ENCODE measurements at regions not wholly inside any gene's neighbourhood (a gene's known extent, or its start where the extent isn't known, plus 50 kb on each side); places are given as distances from the start of the nearest gene placed in this dataset.
A peak's percentile ranks its signal among the peaks of the same experiment; 100 is the strongest.
"Not testable (repeated sequence)": the region's sequence is repeated elsewhere in the genome, so short reads cannot be mapped to it uniquely, and the experiment has no call there.

DNA sequence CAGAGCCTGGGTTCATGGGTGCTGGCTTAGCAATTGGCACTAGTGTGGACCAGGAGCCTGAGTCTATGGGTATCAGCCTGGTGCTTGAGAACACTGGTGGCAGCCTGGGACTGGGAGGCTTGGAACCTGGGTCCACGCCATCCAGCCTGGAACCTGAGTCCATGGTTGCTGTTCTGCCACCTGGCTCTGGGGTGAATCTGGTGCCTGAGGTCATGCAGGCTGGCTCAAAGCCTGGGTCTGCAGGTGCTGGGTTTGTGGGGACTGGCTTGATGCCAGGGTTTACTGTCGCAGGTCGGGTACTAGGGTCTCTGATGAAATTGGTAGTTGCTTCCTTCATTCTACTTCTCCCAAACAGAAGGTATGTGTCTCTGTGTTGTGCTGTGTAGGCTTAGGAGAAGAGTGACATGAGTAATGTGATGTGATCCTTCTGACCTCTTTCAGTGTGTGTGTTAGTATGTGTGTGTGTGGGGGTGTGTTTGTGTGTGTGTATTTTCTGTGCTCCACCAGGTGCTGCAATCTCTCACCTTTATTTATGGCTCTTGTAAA, 517.0 kb upstream of the EPHA5 start:
- DNase-seq (ENCODE audit: low read depth in 2 of 2) = no peak

DNA sequence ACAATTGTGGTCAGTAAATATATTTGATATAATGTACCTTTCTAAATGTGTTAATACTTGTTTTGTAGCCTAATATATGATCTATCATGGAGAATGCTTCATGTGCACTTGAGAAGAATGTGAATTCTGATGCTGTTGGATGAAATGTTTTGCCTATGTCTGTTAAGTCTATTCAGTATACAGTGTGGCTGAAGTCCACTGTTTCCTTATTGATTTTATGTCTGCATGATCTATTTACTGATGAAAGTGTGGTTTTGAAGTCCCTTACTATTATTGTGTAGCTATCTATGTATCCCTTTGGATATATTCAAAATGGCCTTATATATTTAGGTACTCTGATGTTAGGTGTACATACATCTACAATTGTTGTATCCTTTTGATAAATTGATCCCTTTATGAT, 515.8 kb upstream of the EPHA5 start:
- no peak for DNase-seq (ENCODE audit: low read depth in 2 of 2)

DNA sequence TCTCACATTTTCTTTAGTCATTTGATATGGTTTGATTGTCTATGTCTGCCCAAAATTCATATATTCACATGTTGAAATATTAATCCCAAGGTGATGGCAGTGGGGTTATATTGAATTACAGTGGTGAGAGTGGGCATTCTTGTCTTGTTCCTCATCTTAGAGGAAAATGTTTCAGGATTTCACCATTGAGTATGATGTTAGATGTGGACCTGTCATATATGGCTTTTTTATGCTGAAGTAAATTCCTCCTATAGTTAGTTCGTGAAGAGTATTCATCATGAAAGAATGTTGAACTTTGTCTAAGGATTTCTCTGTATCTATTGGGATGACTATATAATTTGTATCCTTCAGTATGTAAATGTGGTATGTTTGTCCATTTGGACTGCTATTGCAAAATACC, 512.3 kb upstream of the EPHA5 start:
- peak in 1 of 2 experiments; percentile 4 for DNase-seq (ENCODE audit: low read depth in 2 of 2)

- DNase-seq (ENCODE audit: low read depth in 2 of 2) = no peak
These were observed 508.6 kb upstream of the EPHA5 start for GRCh38 chr4:66178906-66179305.

DNA sequence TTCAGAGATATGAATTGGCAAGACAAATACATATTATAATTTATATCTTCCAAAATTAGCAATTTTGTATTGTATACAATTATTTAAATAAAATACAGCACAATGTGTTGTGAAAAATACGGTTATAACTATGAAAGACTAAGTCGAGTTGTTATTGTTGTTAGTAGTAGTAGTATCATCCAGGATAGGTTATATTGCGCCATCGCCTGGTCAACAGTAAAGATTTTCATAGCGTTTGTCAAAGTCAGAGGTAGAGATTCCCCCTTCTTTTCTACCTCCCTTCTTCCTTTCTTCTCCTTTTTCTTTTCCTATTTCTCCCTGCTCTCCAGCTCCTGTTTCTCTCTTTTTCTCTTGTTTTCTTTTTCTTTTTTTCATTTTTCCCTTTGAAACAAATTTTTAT, 499.1 kb upstream of the EPHA5 start:
- no peak for DNase-seq (ENCODE audit: low read depth in 2 of 2)

- no peak for DNase-seq (ENCODE audit: low read depth in 2 of 2)
These were observed 494.6 kb upstream of the EPHA5 start for GRCh38 chr4:66164869-66165268.

DNA sequence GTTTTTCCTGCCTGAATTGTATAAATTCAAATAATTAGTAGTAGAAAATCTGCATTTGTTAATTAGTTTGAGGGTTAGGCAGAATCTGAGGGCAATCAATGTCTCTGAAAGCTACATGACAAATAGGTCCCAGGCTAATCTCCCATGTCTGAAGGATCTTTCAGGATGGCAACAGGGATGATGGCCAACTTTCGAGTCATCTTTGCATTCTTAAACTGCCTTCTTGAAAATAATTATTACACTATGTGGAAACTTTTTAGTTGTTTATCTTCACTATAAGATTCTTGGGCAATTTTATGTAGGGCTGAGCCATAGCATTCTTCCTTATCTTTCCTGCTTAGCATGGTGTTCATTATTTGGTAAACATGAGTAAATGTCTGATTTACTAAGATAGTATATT, 490.3 kb upstream of the EPHA5 start:
- DNase-seq (ENCODE audit: low read depth in 2 of 2) = no peak

DNA sequence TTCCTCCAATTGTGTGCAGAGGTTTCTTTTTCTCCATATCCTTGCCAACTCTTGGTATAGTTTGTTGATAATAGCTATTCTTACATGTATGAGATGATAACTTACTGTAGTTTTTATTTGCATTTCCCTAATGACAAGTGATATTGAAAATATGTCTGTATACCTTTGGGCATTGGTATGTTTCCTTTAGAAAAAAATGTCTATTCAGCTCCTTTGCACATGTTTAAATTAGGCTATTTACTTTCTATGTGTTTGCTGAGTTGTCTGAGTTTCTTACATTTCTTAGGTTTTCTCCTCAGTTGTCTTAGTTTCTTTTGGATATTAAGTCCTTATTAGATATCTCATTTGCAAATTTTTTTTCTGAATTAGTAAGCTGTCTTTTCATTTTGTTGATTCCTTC, 487.3 kb upstream of the EPHA5 start:
- DNase-seq (ENCODE audit: low read depth in 2 of 2) = no peak

- DNase-seq (ENCODE audit: low read depth in 2 of 2) = no peak
These were observed 459.8 kb upstream of the EPHA5 start for GRCh38 chr4:66130042-66130441.

DNA sequence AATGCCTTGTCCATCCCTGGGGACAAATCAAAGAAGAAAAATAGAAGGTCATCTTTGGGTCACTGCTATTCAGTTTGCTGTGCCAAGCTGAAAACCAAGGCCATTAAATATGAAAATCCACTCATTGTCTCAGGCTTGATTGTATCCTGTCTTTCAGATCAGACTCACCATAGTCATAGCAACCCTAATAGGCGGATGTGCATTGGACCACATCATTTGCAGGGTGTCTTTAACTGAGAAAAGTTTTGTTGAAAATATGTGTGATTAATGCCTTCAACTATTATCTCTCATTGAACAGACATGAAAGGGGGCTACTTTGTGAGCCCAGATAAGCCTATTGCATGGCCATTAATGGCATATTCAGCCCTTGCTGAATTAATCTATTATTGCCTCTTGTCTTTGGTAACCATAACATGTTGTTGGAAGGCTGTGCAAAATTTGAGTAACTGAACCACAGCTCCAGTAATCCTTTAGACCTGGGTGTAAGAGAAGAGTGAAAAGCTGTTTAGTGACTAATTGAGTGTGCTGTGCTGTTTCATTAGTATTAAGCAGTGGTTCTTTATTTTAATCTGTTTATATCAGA, 453.6 kb upstream of the EPHA5 start:
- no peak for DNase-seq (ENCODE audit: low read depth in 2 of 2)

DNA sequence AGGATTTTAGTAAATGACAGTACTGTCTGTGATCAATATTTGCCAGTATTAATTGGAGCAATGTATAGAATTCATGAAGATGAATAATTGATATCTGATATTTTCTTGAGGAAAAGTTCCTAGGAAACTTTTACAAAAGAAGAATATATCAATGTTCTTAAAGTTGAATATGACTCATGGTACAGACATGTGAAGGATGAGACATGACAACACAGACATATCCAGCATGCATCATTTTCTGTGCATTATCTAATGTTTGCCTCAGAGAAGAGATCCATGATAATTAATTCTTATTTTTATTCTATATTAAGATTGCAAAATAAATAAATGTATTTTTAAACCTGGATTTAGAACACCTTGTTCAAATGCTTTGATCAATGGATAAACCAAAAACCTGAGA, 452.9 kb upstream of the EPHA5 start:
- DNase-seq (ENCODE audit: low read depth in 2 of 2) = no peak

DNA sequence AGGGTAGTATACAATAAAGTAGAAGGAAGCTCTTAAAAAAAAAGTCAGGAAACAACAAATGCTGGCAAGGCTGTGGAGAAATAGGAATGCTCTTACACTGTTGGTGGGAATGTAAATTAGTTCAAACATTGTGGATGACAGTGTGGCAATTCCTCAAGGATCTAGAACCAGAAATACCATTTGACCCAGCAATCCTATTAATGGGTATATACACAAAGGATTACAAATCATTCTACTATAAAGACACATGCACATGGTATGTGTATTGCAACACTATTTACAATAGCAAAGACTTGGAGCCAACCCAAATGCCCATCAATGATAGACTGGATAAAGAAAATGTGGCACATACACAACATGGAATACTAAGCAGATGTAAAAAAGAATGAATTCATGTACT, 444.9 kb upstream of the EPHA5 start:
- DNase-seq (ENCODE audit: low read depth in 2 of 2) = not testable (repeated sequence)

DNA sequence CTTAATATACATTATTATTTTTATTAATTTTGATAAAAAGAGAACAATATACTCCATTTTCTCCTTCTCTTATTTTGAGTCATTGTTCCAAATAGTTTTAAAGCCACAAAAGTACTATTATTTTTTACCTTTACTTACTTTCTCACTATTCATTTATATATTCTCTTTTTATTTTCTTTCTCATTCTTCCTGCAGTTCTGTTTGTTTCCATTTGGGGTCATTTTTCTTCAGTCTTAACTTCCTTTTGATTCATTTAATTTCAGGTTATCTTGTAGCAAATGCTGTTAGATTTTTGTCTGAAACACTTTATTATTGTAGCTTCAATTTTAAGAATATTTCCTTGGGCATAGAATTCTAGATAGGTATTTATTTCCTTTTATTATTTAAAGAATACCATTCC, 438.6 kb upstream of the EPHA5 start:
- no peak for DNase-seq (ENCODE audit: low read depth in 2 of 2)

DNA sequence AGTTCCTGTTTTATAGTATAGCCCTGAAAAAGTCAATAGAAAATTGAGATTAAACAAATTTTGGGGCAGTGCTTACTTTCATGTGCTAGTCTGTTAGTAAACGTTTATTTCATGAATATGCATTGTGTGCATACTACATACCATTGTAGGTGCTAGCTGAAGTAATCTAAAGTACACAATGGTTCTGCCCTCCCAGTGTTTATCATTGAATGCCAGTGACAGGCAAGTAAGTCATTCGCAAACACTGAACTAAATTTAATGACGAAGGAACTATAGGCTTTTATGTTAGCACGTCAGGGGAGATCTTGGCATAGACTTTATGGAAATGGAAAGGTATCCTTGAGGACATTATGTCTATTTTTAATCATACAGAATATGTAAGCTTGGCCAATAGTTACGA, 426.9 kb upstream of the EPHA5 start:
- DNase-seq (ENCODE audit: low read depth in 2 of 2) = no peak

DNA sequence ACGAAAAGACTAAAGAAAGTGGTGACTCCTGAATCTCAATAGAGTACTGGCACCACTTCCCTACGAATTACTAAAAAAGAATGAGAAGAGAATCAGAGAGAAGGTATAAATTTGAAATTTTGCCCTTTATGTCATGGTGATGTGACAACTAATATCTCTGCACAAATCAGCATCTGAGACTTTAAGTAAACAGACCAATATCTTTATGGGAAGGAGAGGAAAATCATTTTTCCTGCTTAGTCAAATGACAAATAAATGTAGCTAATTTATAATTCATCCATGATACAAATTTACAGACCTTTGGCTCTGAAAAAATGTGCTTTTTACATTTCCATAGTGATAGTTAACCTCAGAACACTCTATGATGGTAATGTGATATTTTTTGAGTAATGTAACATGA, 424.8 kb upstream of the EPHA5 start:
- no peak for DNase-seq (ENCODE audit: low read depth in 2 of 2)

- no peak for DNase-seq (ENCODE audit: low read depth in 2 of 2)
These were observed 423.8 kb upstream of the EPHA5 start for GRCh38 chr4:66094070-66094469.

DNA sequence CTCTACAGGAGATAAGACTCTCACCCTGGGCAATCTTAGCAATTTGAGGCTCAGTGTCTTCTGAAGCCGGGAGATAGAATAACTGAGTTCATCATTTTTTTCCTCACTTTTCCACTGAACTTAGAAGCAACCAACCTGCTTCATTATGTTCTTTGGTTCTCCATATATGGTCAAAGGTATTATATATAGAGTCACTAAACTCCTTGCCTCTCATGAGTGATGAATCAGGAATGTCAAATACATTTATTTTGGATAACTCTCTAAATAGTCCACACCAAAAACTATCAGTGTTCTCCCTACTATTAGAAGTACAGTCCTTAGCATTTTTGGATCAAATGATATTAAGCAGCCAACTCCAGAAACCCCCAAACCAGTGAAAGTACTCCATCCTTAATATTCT, 421.5 kb upstream of the EPHA5 start:
- DNase-seq (ENCODE audit: low read depth in 2 of 2) = no peak

DNA sequence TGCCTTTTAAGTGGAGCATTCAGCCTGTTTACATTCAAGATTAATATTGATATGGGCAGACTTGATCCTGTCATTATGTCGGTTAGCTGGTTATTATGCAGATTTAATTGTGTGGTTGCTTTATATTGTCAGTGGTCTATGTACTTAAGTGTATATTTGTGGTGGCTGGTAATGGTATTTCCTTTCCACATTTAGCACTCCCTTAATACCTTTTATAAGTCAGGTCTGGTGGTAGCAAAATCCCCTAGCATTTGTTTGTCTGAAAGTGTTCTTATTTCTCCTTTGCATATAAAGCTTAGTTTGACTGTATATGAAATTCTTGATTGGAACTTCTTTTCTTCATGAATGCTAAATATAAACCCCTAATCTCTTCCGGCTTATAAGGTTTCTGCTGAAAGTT, 403.7 kb upstream of the EPHA5 start:
- no peak for DNase-seq (ENCODE audit: low read depth in 2 of 2)

DNA sequence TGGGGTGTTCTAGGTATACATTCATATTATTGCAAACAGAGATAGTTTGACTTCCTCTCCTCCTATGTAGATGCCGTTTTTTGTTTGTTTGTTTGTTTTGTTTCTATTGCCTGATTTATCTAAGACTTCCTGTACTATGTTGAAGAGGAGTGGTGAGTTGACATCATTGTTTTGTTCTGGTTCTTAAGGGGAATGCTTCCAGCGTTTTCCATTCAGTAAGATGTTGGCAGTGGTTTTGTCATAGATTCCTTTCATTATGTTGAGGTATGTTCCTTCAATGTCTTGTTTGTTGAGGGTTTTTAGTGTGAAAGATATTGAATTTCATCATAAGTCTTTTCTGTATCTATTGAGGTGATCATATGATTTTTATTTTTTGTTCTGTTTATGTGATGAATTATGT, 401.6 kb upstream of the EPHA5 start:
- DNase-seq (ENCODE audit: low read depth in 2 of 2) = no peak

GRCh38 chr4:66062921-66063320, 392.6 kb upstream of the EPHA5 start:
- no peak for DNase-seq (ENCODE audit: low read depth in 2 of 2)

GRCh38 chr4:66062044-66062443, 391.8 kb upstream of the EPHA5 start:
- DNase-seq (ENCODE audit: low read depth in 2 of 2) = no peak

GRCh38 chr4:66059556-66059955, 389.3 kb upstream of the EPHA5 start:
- DNase-seq (ENCODE audit: low read depth in 2 of 2) = no peak

DNA sequence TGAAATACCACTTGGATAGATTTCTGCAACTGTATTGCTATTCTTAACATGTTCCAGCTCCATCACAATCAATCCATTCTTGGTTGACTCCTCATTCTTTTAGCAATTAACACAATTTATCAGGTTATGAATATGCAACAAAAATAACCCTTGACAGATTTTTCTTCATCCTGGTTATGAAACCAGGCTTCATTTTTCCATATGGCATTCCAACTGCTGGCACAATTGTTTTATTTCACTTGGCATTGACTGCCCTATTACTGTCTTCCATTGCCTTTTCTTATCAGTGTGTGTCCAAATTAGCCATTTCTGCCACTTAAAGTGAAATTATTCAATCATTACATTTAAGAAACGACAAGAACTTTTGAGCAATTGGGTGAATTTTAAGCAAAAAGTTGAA, 388.8 kb upstream of the EPHA5 start:
- DNase-seq (ENCODE audit: low read depth in 2 of 2) = no peak

DNA sequence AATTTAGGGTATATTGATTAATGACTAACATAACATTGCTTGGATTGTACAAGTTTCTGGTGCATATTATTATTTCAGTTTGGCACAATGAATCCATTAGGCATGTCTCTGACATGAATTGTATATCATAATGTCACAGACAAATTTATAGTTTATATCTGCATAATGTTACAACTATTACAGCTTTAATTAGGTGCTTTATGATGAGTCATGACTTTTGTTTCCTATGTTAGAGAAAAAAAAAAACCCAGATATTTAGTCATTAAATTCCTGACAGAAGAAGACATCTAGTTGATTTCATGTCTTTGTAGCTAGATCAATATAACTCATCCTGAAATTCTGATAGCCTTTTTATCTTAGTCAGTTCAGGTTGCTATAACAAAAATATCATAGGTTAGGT, 385.7 kb upstream of the EPHA5 start:
- DNase-seq (ENCODE audit: low read depth in 2 of 2) = no peak

All from fibroblast of skin of left biceps (primary cell).